ENCODE measurements at regions not wholly inside any gene's neighbourhood (a gene's known extent, or its start where the extent isn't known, plus 50 kb on each side); places are given as distances from the start of the nearest gene placed in this dataset.

- TF ChIP-seq, protein P1, sequence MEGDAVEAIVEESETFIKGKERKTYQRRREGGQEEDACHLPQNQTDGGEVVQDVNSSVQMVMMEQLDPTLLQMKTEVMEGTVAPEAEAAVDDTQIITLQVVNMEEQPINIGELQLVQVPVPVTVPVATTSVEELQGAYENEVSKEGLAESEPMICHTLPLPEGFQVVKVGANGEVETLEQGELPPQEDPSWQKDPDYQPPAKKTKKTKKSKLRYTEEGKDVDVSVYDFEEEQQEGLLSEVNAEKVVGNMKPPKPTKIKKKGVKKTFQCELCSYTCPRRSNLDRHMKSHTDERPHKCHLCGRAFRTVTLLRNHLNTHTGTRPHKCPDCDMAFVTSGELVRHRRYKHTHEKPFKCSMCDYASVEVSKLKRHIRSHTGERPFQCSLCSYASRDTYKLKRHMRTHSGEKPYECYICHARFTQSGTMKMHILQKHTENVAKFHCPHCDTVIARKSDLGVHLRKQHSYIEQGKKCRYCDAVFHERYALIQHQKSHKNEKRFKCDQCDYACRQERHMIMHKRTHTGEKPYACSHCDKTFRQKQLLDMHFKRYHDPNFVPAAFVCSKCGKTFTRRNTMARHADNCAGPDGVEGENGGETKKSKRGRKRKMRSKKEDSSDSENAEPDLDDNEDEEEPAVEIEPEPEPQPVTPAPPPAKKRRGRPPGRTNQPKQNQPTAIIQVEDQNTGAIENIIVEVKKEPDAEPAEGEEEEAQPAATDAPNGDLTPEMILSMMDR (conservative IDR thresholded peaks at IDR 0.05; ENCODE audit: low read depth): no peak
- ChIA-PET CTCF (no interaction called here), POLR2A (ENCODE audit: low non-redundant PET) (no interaction called here)
- H3K27ac ChIP-seq: no peak overlapping the region
- no peak for DNase-seq (ENCODE audit: low spot score)
Measured at GRCh38 chr20:12095180-12095920, 177.7 kb downstream of the BTBD3 start.

GRCh38 chr20:12098421-12098820 is 180.7 kb downstream of the BTBD3 start:
- H3K27ac ChIP-seq: no peak overlapping the region
- CTCF ChIA-PET: no interaction called here
- POLR2A ChIA-PET (ENCODE audit: low non-redundant PET): no interaction called here
- TF ChIP-seq, protein P1 (conservative IDR thresholded peaks at IDR 0.05; ENCODE audit: low read depth): no peak
- no peak for DNase-seq (ENCODE audit: low spot score)

- no peak overlapping the region for H3K27ac ChIP-seq
- TF ChIP-seq, protein P1 (conservative IDR thresholded peaks at IDR 0.05; ENCODE audit: low read depth): no peak
- ChIA-PET POLR2A (ENCODE audit: low non-redundant PET) (no interaction called here), CTCF (no interaction called here)
- no peak for DNase-seq (ENCODE audit: low spot score)
Measured at GRCh38 chr20:12108846-12109245, 191.2 kb downstream of the BTBD3 start.

DNA sequence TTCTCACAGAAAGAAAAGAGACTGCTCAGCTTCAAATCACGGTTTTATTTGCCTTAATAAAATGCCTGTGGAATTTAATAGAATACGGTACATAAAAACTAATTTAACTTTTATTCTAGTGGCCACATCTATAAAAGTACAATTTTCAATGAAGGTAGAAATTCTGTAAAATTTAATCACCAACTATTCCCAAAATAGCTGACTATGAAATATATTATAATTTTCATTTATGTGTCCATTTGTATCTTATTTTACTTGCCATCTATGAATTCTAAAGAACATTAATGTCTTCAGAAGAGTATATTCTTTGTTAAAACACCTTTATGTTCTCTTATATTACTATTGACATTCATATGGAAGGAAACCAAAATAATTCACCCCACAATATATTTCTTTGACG is 192.6 kb downstream of the BTBD3 start:
- TF ChIP-seq, protein P1 (conservative IDR thresholded peaks at IDR 0.05; ENCODE audit: low read depth): no peak
- ChIA-PET CTCF (no interaction called here), POLR2A (ENCODE audit: low non-redundant PET) (no interaction called here)
- H3K27ac ChIP-seq: no peak overlapping the region
- DNase-seq (ENCODE audit: low spot score): no peak

DNA sequence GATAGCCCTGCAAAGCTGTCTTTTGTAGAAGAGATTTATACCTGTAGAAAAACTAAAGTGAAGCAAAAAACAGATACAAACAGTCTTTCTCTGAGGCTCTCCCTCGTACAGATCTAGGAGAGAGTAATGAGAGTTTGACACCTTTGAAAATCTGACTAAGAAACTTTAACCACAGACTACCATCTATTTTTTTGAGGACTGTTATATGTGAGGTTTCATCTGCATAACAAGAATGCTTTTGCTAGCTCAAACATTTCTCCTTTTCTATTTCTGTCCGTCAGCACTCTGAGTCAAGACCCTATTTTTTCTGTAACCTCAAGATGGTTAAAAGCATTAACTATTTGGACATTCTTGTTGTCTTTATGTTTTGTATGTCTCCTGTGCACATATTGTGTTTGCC is 193.0 kb downstream of the BTBD3 start:
- no peak overlapping the region for H3K27ac ChIP-seq
- TF ChIP-seq, protein P1 (conservative IDR thresholded peaks at IDR 0.05; ENCODE audit: low read depth): no peak
- ChIA-PET CTCF (no interaction called here), POLR2A (ENCODE audit: low non-redundant PET) (no interaction called here)
- DNase-seq (ENCODE audit: low spot score): no peak

DNA sequence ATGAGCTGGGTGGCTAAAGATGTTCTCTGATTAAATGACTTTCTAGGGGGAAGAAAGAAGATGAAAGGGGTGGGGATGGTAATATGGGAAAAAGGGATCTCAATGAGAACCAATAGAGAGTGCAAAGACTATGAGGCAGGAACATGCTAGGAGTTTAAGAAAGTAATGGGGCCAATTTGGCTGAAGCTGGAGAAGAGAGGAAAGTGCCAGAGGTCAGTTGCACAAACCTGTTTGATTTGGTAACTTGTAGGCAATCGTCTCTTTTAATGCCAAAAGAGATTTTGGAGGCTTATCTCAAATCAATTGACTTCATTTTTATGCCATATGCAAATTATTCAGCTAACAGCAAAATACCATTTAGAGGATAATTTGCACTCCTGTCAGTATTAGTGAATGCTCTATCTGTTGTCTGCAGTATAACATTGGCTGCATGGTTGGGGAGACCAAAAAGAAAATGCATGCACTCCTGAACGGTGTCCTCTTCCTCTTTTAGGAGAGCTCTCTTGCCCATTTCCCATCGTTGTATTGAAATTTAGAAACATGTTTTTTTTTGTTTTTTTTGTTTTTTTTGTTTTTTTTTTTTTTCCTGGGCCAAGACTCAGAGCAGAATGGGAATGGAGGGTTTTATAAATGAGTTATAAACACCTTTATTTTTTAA is 193.9 kb downstream of the BTBD3 start:
- DNase-seq (ENCODE audit: low spot score): no peak
- CTCF ChIA-PET: interaction anchor here (0.6 kb wide), 1 partner anchor 844 kb away, joined by 5 read pairs; no protein-coding TSS in a partner anchor
- TF ChIP-seq, protein P1 (conservative IDR thresholded peaks at IDR 0.05; ENCODE audit: low read depth): no peak
- H3K27ac ChIP-seq: no peak overlapping the region
- POLR2A ChIA-PET (ENCODE audit: low non-redundant PET): no interaction called here
